ENCODE measurements at regions not wholly inside any gene's neighbourhood (a gene's known extent, or its start where the extent isn't known, plus 50 kb on each side); places are given as distances from the start of the nearest gene placed in this dataset.

DNA sequence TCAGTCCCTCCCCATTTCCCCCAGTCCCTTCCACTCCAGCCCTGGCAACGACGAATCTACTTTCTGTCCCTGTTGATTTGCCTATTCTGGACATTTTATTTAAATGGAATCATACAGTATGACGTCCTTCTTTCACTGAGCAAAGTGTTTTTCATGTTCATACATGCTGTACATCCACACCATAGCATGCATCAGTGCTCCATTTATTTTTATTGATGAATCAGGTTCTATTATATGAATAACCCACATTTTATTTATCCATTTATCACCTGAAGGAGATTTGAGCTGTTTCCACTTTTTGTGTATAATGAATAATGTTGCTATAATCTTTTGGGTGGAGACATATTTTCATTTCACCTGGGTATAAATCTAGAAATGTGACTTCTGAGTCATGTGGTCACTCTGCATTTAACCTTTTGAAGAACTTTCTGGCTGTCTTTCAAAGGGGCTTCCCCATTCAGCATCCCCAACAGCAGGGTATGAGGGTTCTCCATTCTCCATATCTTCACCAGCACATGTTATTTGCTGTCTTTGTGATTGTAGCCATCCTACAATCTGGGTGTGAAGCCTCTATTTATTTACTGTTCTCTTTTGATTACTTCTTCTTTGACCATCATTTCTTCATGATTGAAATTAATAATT is 531.7 kb downstream of the ETS1 start:
- TF ChIP-seq, protein P1, sequence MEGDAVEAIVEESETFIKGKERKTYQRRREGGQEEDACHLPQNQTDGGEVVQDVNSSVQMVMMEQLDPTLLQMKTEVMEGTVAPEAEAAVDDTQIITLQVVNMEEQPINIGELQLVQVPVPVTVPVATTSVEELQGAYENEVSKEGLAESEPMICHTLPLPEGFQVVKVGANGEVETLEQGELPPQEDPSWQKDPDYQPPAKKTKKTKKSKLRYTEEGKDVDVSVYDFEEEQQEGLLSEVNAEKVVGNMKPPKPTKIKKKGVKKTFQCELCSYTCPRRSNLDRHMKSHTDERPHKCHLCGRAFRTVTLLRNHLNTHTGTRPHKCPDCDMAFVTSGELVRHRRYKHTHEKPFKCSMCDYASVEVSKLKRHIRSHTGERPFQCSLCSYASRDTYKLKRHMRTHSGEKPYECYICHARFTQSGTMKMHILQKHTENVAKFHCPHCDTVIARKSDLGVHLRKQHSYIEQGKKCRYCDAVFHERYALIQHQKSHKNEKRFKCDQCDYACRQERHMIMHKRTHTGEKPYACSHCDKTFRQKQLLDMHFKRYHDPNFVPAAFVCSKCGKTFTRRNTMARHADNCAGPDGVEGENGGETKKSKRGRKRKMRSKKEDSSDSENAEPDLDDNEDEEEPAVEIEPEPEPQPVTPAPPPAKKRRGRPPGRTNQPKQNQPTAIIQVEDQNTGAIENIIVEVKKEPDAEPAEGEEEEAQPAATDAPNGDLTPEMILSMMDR (IDR thresholded peaks at IDR 0.05; ENCODE audit: extremely low read depth, missing control alignments) = no peak
- no peak for DNase-seq (ENCODE audit: low spot score)

DNA sequence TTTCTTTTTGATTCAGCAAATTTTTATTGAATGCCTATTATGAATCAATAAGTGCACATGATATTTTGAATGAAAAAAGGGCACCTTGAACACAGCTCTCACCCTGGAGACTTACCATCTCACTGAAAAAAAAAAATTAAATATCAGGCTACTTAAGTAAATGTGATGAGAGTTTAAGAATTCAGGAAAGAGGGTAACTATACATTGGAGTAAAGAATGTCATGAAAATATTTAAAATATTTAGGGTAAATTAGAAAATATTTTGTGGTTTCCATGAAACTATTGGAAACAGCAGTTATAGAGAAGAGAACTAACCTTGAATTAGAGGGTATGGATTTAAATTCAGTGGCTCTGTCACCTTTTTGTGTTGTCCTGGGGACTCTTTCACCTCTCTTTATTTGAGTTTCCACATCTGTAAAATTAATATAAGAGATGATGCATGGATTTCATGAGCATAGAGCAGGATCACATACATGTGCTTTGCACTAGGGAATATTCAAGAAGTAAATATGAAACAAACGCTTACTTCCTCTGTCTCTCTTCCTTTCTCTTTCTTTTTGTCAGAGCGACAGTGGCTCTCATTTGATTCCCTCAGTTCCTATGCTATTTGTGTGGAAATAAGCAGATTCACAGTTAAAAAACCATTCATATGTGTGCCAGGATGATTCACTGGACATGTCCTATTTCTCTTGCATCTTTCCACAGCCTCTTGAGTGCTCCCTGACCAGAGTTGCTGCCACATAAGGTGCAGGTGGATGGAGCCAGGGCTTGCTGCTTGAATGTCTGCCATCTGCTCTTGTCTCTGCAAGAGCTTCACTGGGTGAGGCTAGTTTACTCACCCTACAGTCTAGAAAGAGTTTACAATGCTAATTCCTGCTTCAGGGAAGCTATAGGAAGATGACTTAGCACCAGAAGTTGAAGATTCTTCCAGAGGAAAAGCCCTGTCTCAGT is 533.1 kb downstream of the ETS1 start:
- TF ChIP-seq, protein P1 (IDR thresholded peaks at IDR 0.05; ENCODE audit: extremely low read depth, missing control alignments) = no peak
- DNase-seq (ENCODE audit: low spot score) = no peak

DNA sequence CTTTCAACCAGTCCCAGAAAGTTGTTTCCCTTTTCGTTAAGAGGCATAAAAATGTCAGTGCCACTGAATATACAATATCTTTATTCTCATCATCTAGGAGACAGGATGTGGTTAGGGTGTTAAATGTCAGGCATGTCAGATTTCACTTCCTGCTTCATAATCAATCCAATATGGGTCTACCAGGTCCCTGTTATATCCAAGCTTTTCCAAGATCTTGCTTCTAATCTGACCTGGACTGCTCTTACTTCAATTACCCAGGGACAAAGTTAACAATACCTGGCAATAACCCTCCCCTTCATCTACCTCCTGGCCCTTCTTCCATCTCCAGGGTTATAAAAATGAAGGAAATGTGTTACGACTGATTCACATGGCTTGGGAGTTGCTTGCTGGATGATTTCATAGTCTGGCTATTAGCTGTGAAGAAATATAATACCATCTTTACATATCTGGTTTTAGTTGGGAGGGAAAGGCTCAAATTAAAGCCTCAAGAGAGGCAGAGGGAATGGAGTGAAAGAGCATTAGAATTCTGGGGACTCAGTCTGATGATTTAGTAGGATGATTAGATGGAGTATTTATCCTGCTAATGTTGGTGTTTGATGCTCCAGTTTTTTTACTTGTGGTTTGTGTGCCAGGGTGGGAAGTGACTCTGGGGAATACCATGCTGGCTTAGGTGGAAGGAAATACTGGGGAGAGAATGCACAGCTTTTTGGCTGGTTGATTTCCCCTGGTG is 534.3 kb downstream of the ETS1 start:
- TF ChIP-seq, protein P1 (IDR thresholded peaks at IDR 0.05; ENCODE audit: extremely low read depth, missing control alignments) = no peak
- DNase-seq (ENCODE audit: low spot score) = no peak

DNA sequence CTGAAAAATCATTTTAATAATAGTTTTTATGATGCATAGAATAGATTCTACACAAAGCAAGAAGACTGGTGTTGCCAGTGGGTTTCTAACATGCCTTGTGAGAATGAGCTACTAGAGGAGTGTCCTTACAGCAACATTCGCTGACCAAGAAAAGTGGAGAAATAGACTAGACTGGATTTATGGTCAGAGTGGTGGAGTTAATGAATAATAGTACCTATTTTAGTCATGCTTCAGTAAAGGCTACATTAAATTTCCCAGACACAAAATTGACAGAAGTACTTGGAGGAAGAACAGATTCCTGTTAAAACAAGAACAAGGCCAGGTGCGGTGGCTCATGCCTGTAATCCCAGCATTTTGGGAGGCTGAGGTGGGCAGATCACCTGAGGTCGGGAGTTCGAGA is 539.2 kb downstream of the ETS1 start:
- TF ChIP-seq, protein P1 (IDR thresholded peaks at IDR 0.05; ENCODE audit: extremely low read depth, missing control alignments) = no peak
- DNase-seq (ENCODE audit: low spot score) = no peak

DNA sequence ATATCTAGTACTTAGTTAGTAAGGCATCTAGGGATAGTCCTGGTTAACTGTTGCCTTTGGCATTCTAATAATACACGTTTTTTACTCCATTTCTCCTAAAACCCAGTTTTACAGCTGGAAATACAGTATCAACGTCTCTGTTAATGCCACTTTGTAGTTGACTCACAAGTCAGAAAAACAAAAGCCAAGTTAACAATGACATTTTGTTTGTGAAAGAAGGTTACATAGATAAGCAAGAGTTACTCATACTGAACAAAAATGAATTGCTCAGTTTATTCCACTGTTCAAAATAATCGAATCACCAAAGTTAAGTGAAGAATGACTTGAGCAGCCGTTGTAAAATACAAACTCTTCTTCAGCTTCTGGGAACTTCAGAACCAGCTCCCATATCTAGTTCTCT is 540.3 kb downstream of the ETS1 start:
- TF ChIP-seq, protein P1 (IDR thresholded peaks at IDR 0.05; ENCODE audit: extremely low read depth, missing control alignments) = no peak

DNA sequence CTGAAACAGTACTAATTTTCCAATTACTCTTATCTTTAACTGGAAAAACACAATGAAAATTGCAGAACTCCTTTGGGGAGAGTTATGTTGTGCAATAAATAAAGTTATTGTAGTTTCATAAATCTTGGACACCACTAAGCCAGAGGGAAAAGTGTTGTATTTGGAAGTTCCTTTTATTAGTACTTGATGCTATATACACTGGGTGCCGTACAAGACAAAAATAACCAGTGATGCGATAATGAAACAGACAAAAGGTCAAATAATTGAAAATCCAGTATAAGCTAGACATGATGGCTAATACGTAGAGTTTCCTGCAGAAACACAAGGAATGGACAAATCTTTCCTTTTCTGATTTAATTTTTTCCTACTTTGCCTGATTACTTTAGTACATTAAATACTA is 541.1 kb downstream of the ETS1 start:
- DNase-seq (ENCODE audit: low spot score) = no peak
- TF ChIP-seq, protein P1 (IDR thresholded peaks at IDR 0.05; ENCODE audit: extremely low read depth, missing control alignments) = no peak

More for the DNA sequence above, 540.3 kb downstream of the ETS1 start:
- no peak for DNase-seq (ENCODE audit: low spot score)

All from GM20000 (cell line).